HUES64 (cell line): ENCODE measurements at regions not wholly inside any gene's neighbourhood (a gene's known extent, or its start where the extent isn't known, plus 50 kb on each side); places are given as distances from the start of the nearest gene placed in this dataset.
"Not testable (repeated sequence)": the region's sequence is repeated elsewhere in the genome, so short reads cannot be mapped to it uniquely, and the experiment has no call there.

Source experiments
- H3K27ac ChIP-seq: 2 replicates; pipeline ENCODE4 v1.7.0; 2013; ENCODE audit warnings: low read depth, low read length, inconsistent platforms
- H3K27me3 ChIP-seq: 2 replicates; pipeline ENCODE4 v1.6.1; 2013; ENCODE audit warnings: mild to moderate bottlenecking, low read length; ENCODE audit not compliant: insufficient read depth
- H3K36me3 ChIP-seq: 2 replicates; pipeline ENCODE4 v1.6.1; 2013; ENCODE audit warnings: mild to moderate bottlenecking, low read length; ENCODE audit not compliant: insufficient read depth
- H3K4me1 ChIP-seq: 2 replicates; pipeline ENCODE4 v1.6.1; 2013; ENCODE audit warnings: mild to moderate bottlenecking, low read length, moderate library complexity; ENCODE audit not compliant: insufficient read depth
- H3K4me3 ChIP-seq: 2 replicates; pipeline ENCODE4 v1.5.1; 2013; ENCODE audit warnings: mild to moderate bottlenecking, low read length, moderate library complexity
- H3K9ac ChIP-seq: 2 replicates; pipeline ENCODE4 v1.6.1; 2013; ENCODE audit warnings: mild to moderate bottlenecking, low read depth, low read length
- H3K9me3 ChIP-seq: 2 replicates; pipeline ENCODE4 v1.6.1; 2013; ENCODE audit warnings: low read depth, low read length; ENCODE audit not compliant: insufficient read depth
- WGBS: fragments of 150-250, 120-280 bp; methylation state at CpG from one replicate; pipeline ENCODE4 v1.1.7; 2013; ENCODE audit warnings: missing lambda C conversion rate; 5-methylcytosine and 5-hydroxymethylcytosine counted together

- H3K4me3 ChIP-seq: no peak overlapping the region
- H3K27ac ChIP-seq: no peak overlapping the region
- no peak overlapping the region for H3K9ac ChIP-seq
- H3K4me1 ChIP-seq: no peaks in the 10 kb centered on the region
- no peaks in the 10 kb centered on the region for H3K27me3 ChIP-seq
- WGBS: no CpG with 5 or more reads among the region's 1 CpG
- no peaks in the 10 kb centered on the region for H3K36me3 ChIP-seq
- H3K9me3 ChIP-seq: no peaks in the 10 kb centered on the region
Observed at GRCh38 chr2:22442051-22442450, 942.9 kb upstream of the KLHL29 start.

- 100% methylated on average over 1 of the region's 1 CpG for WGBS
- no peaks in the 10 kb centered on the region for H3K4me1 ChIP-seq
Observed at GRCh38 chr2:22444281-22444680, 940.7 kb upstream of the KLHL29 start.

DNA sequence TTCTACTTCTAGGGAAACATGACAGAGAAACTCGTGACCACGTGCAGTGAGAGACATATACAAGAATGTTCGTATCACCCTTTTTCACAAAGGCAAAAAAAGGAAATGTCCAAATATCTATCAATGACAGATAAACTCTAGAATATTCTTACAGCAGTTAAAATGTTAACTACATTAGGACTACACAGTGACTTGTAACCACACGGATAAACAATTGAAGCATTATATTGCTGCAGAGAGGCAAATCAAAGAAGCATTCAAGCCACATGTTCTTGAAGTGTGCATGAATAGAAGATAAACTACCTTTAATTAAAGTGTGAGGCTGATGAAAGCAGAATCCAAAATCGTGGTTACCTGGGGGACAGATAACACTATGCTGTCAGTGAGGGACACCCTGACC lies 935.3 kb upstream of the KLHL29 start:
- H3K36me3 ChIP-seq: no peaks in the 10 kb centered on the region
- H3K9me3 ChIP-seq: peaks cover 6% of the 10 kb centered on the region; the same call in 1 of the 2 replicates
- 90% methylated on average over 5 of the region's 5 CpGs for WGBS
- H3K4me1 ChIP-seq: no peaks in the 10 kb centered on the region
- H3K4me3 ChIP-seq: no peak overlapping the region
- no peak overlapping the region for H3K27ac ChIP-seq
- H3K27me3 ChIP-seq: no peaks in the 10 kb centered on the region
- no peak overlapping the region for H3K9ac ChIP-seq

More at GRCh38 chr2:22444281-22444680, 940.7 kb upstream of the KLHL29 start:
- no peaks in the 10 kb centered on the region for H3K36me3 ChIP-seq
- no peaks in the 10 kb centered on the region for H3K27me3 ChIP-seq
- no peak overlapping the region for H3K4me3 ChIP-seq
- H3K27ac ChIP-seq: no peak overlapping the region
- peaks cover 6% of the 10 kb centered on the region; the same call in 1 of the 2 replicates for H3K9me3 ChIP-seq
- no peak overlapping the region for H3K9ac ChIP-seq

DNA sequence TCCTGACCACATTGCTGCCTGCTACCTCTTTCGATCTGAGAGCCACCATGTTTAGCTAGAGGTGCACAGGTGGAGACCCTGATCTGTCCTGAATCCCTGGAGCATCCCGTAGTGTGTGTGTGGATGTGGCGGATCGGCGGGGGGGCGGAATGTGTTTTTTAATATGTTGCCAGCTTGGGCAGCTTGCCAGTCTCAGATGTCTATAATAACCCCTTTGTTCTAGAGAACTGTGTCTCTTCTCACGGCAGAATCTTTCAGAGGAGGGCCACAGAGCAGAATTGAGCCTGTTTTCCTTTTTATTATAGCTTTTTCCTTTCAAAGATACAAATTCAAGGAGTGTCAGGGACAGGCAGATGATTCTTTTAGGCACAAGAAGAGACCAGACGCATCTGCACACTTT lies 934.1 kb upstream of the KLHL29 start:
- no peaks in the 10 kb centered on the region for H3K36me3 ChIP-seq
- H3K9me3 ChIP-seq: peaks cover 6% of the 10 kb centered on the region; the same call in 1 of the 2 replicates
- no peak overlapping the region for H3K27ac ChIP-seq
- no peak overlapping the region for H3K4me3 ChIP-seq
- 91% methylated on average over 8 of the region's 8 CpGs for WGBS
- H3K9ac ChIP-seq: no peak overlapping the region
- no peaks in the 10 kb centered on the region for H3K27me3 ChIP-seq
- H3K4me1 ChIP-seq: no peaks in the 10 kb centered on the region

- Histone ChIP-seq H3K27me3 (no peaks in the 10 kb centered on the region), H3K9me3 (no peaks in the 10 kb centered on the region), H3K4me3 (no peak overlapping the region), H3K36me3 (no peaks in the 10 kb centered on the region), H3K9ac (no peak overlapping the region), H3K4me1 (no peaks in the 10 kb centered on the region), H3K27ac (no peak overlapping the region)
- 92% methylated on average over 2 of the region's 2 CpGs for WGBS
Observed at GRCh38 chr2:22454826-22455485, 930.0 kb upstream of the KLHL29 start.

DNA sequence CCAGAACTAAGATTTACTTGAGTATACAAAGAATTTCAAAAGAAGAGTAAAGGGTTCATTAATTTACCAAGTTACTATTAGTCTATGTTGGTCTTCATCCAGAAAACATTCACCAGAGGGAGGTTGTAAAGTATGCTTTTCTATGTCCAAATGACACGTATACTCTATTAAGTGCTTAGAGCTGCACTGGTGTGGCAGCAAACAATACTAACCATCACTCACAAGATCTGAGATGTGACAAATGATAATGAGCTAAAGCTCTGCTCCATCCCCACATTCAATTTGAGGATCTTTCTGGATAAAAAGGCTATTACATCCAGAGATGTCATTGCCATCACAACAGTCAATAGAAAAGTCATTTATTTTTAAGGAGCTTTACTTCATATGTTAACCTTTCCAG lies 926.5 kb upstream of the KLHL29 start:
- Histone ChIP-seq H3K4me1 (peaks cover 5% of the 10 kb centered on the region; the same call in 1 of the 2 replicates), H3K9ac (no peak overlapping the region), H3K36me3 (no peaks in the 10 kb centered on the region), H3K4me3 (no peak overlapping the region), H3K27ac (no peak overlapping the region), H3K27me3 (no peaks in the 10 kb centered on the region), H3K9me3 (no peaks in the 10 kb centered on the region)
- 100% methylated on average over 1 of the region's 1 CpG for WGBS

DNA sequence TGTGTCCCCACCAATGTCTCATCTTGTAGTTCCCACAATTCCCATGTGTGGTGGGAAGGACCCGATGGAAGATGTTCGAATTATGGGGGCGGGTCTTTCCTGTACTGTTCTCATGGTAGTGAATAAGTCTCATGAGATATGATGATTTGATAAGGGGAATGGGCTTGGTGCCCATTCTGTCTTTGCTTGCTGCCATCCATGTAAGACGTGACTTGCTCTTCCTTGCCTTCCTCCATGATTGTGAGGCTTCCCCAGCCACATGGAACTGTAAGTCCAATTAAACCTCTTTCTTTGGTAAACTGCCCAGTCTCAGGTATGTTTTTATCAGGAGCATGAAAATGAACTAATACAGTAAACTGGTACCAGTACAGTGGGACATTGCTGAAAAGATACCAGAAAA lies 909.9 kb upstream of the KLHL29 start:
- H3K9me3 ChIP-seq, H3K9ac ChIP-seq, H3K4me1 ChIP-seq, H3K4me3 ChIP-seq, H3K36me3 ChIP-seq, H3K27ac ChIP-seq, H3K27me3 ChIP-seq: not testable (repeated sequence)
- WGBS: 94% methylated on average over 4 of the region's 4 CpGs

- no peak overlapping the region for H3K9ac ChIP-seq
- H3K9me3 ChIP-seq: no peaks in the 10 kb centered on the region
- 95% methylated on average over 3 of the region's 3 CpGs for WGBS
- H3K4me1 ChIP-seq: no peaks in the 10 kb centered on the region
- H3K27me3 ChIP-seq: no peaks in the 10 kb centered on the region
- no peak overlapping the region for H3K27ac ChIP-seq
- no peak overlapping the region for H3K4me3 ChIP-seq
- H3K36me3 ChIP-seq: no peaks in the 10 kb centered on the region
Observed at GRCh38 chr2:22478329-22478728, 906.6 kb upstream of the KLHL29 start.

GRCh38 chr2:22481486-22482259 lies 903.3 kb upstream of the KLHL29 start:
- no peak overlapping the region for H3K4me3 ChIP-seq
- no peak overlapping the region for H3K27ac ChIP-seq
- 97% methylated on average over 6 of the region's 6 CpGs for WGBS
- H3K36me3 ChIP-seq: no peaks in the 10 kb centered on the region
- H3K27me3 ChIP-seq: no peaks in the 10 kb centered on the region
- no peaks in the 10 kb centered on the region for H3K9me3 ChIP-seq
- no peak overlapping the region for H3K9ac ChIP-seq
- H3K4me1 ChIP-seq: peaks cover 2% of the 10 kb centered on the region; the same call in 1 of the 2 replicates

DNA sequence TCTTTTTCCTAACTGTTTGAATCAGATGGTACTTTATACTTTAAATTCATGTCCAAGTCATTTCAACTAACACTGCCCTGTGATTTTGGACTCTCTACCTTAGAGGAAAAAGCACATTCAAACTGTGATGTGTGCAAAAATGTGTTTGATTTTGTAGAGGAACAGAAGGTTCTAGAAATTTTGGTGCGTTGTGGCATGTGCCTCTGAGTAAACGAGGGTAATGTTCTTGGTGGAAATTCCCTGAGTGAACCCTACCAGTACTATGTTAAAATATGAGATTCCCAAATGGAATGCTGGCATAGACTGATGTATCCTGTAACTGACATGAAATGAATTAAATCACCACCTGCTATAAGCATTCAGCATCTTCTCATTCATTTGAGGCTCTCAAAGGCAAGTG lies 901.9 kb upstream of the KLHL29 start:
- Histone ChIP-seq H3K27me3 (no peaks in the 10 kb centered on the region), H3K9ac (no peak overlapping the region), H3K4me1 (peaks cover 15% of the 10 kb centered on the region), H3K9me3 (no peaks in the 10 kb centered on the region), H3K27ac (no peak overlapping the region), H3K4me3 (no peak overlapping the region), H3K36me3 (no peaks in the 10 kb centered on the region)
- WGBS: 96% methylated on average over 2 of the region's 2 CpGs

DNA sequence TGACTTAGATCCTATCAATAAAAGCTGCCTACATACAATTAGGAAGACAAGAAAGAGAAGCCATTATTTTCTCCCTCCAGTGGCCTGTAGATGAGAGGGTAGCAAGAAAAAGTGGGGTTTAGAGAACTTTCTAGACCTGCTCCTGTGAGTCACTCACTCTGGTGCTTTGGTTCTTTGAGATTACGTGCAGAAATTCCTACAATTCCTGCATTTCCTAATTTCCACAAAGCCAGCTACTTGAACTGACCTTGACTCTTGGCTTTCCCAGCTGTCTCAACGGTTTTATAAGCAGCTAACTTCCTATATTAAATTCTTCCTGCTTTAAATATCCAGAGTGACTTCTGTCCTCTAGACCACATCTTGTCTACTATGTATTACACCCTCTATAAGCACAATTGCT lies 899.5 kb upstream of the KLHL29 start:
- H3K4me1 ChIP-seq: peaks cover 15% of the 10 kb centered on the region
- H3K36me3 ChIP-seq: no peaks in the 10 kb centered on the region
- no peaks in the 10 kb centered on the region for H3K27me3 ChIP-seq
- no peak overlapping the region for H3K4me3 ChIP-seq
- H3K9ac ChIP-seq: no peak overlapping the region
- H3K27ac ChIP-seq: no peak overlapping the region
- no peaks in the 10 kb centered on the region for H3K9me3 ChIP-seq
- WGBS: 65% methylated on average over 2 of the region's 2 CpGs
